IMR-90 (cell line): ENCODE measurements at regions not wholly inside any gene's neighbourhood (a gene's known extent, or its start where the extent isn't known, plus 50 kb on each side); places are given as distances from the start of the nearest gene placed in this dataset.

Experiments used
- ATAC-seq: fragments of 200-7000 bp; cut with Tn5 transposase; 2 replicates; pipeline ENCODE4 v1.9.1; 2020; ENCODE audit warnings: low read depth, mild to moderate bottlenecking, moderate library complexity
- BruUV-seq: library from RNA; stranded (reverse); fragments of 400-500 nt; replicated peaks from 2 replicates; lab custom pipeline; 2021; lab: Mats Ljungman, UMichigan
- CTCF ChIA-PET: fragments of 300-600 bp; formaldehyde crosslinking; extraction: SDS; loops from one replicate; lab custom pipeline; 2021; ENCODE audit warnings: antibody characterized with exemption; lab: Yijun Ruan, JAX
- POLR2A ChIA-PET: fragments of 300-600 bp; sonication (Branson Sonifier 250); formaldehyde crosslinking; loops from one replicate; lab custom pipeline; 2022; ENCODE audit warnings: antibody characterized with exemption; ENCODE audit not compliant: unreplicated experiment; lab: Charles Lee
- DNase-seq: peaks from one replicate; pipeline ENCODE4 v3.0.0; 2013
- H2AFZ ChIP-seq: replicated peaks from 2 replicates; pipeline ENCODE3; 2013; ENCODE audit warnings: low read length, mild to moderate bottlenecking; ENCODE audit not compliant: poor library complexity
- H2AK5ac ChIP-seq: 2 replicates; pipeline ENCODE4 v1.6.1; 2013; ENCODE audit warnings: low read depth, low read length, inconsistent platforms
- H2AK9ac ChIP-seq: replicated peaks from 2 replicates; pipeline ENCODE3; 2013; ENCODE audit warnings: mild to moderate bottlenecking, low read depth, low read length, moderate library complexity; ENCODE audit not compliant: poor library complexity
- H2BK120ac ChIP-seq: 2 replicates; pipeline ENCODE4 v1.6.1; 2013; ENCODE audit warnings: low read depth, low read length, inconsistent platforms
- H2BK15ac ChIP-seq: 3 replicates; pipeline ENCODE4 v1.6.1; 2013; ENCODE audit warnings: low read depth, low read length, inconsistent platforms
- H2BK20ac ChIP-seq: 2 replicates; pipeline ENCODE4 v1.6.1; 2013; ENCODE audit warnings: low read depth, mild to moderate bottlenecking, inconsistent platforms, low read length, moderate library complexity
- H2BK5ac ChIP-seq: 2 replicates; pipeline ENCODE4 v1.6.1; 2013; ENCODE audit warnings: mild to moderate bottlenecking, low read depth, low read length, inconsistent platforms; ENCODE audit not compliant: poor library complexity, severe bottlenecking
- H3K14ac ChIP-seq: replicated peaks from 2 replicates; pipeline ENCODE4 v1.6.1; 2013; ENCODE audit warnings: low read depth, low read length, inconsistent platforms
- H3K18ac ChIP-seq: 2 replicates; pipeline ENCODE4 v1.6.1; 2013; ENCODE audit warnings: low read depth, low read length, control low read depth
- H3K23ac ChIP-seq: 2 replicates; pipeline ENCODE4 v1.6.1; 2013; ENCODE audit warnings: low read depth, low read length, inconsistent platforms
- H3K27ac ChIP-seq: 2 replicates; pipeline ENCODE4 v1.5.1; 2013; ENCODE audit warnings: mild to moderate bottlenecking, control low read depth, low read length; ENCODE audit not compliant: insufficient read depth
- H3K27me3 ChIP-seq: 2 replicates; pipeline ENCODE4 v1.6.1; 2013; ENCODE audit warnings: low read length; ENCODE audit not compliant: control insufficient read depth, insufficient read depth
- H3K36me3 ChIP-seq: 2 replicates; pipeline ENCODE4 v1.6.1; 2013; ENCODE audit warnings: low read length, mixed read lengths; ENCODE audit not compliant: control insufficient read depth, insufficient read depth
- H3K4ac ChIP-seq: 2 replicates; pipeline ENCODE4 v1.6.1; 2013; ENCODE audit warnings: low read depth, low read length, inconsistent platforms
- H3K4me1 ChIP-seq: 2 replicates; pipeline ENCODE4 v1.6.1; 2013; ENCODE audit warnings: low read length, mixed read lengths; ENCODE audit not compliant: control insufficient read depth, insufficient read depth
- H3K4me2 ChIP-seq: 2 replicates; pipeline ENCODE4 v1.6.1; 2013; ENCODE audit warnings: low read depth, mild to moderate bottlenecking, control low read depth, low read length, moderate library complexity
- H3K4me3 ChIP-seq: 2 replicates; pipeline ENCODE4 v1.5.1; 2013; ENCODE audit warnings: low read depth, mild to moderate bottlenecking, control low read depth, low read length, moderate library complexity; ENCODE audit not compliant: insufficient read depth
- H3K56ac ChIP-seq: 2 replicates; pipeline ENCODE4 v1.6.1; 2013; ENCODE audit warnings: low read length, inconsistent platforms; ENCODE audit not compliant: insufficient read depth; ENCODE audit errors: extremely low read depth
- H3K79me1 ChIP-seq, 2 experiments: 2 replicates each; pipeline ENCODE4 v1.6.1; 2013; ENCODE audit warnings: low read length in 2 of 2, inconsistent platforms in 1 of 2, low read depth in 1 of 2
- H3K9ac ChIP-seq: 2 replicates; pipeline ENCODE4 v1.6.1; 2013; ENCODE audit warnings: low read depth, low read length, control low read depth
- H3K9me1 ChIP-seq: 2 replicates; pipeline ENCODE4 v1.6.1; 2013; ENCODE audit warnings: low read length, inconsistent platforms; ENCODE audit not compliant: insufficient read depth
- H3K9me3 ChIP-seq: 2 replicates; pipeline ENCODE4 v1.6.1; 2013; ENCODE audit warnings: low read length; ENCODE audit not compliant: control insufficient read depth, insufficient read depth
- H4K20me1 ChIP-seq: 2 replicates; pipeline ENCODE4 v1.6.1; 2013; ENCODE audit warnings: low read length, inconsistent platforms; ENCODE audit not compliant: insufficient read depth
- H4K5ac ChIP-seq: 2 replicates; pipeline ENCODE4 v1.6.1; 2013; ENCODE audit warnings: mild to moderate bottlenecking, low read depth, low read length, control low read depth
- H4K8ac ChIP-seq, 2 experiments: 2 replicates each; pipeline ENCODE4 v1.6.1; 2013; ENCODE audit warnings: low read depth in 2 of 2, low read length in 2 of 2, control low read depth in 1 of 2, inconsistent platforms in 1 of 2
- H4K91ac ChIP-seq: 2 replicates; pipeline ENCODE4 v1.6.1; 2013; ENCODE audit warnings: low read depth, low read length, inconsistent platforms; ENCODE audit not compliant: insufficient read depth
- BHLHE40 ChIP-seq: fragments of 150-350 bp; IDR thresholded peaks from 2 replicates; pipeline ENCODE4 v1.6.1; 2016; ENCODE audit warnings: mild to moderate bottlenecking, low read depth, low read length
- CHD1 ChIP-seq: IDR thresholded peaks from 2 replicates; pipeline ENCODE4 v1.6.1; 2012; ENCODE audit warnings: low read depth, low read length, improper control_type of control experiment
- FOS ChIP-seq: fragments of 150-350 bp; IDR thresholded peaks from 2 replicates; pipeline ENCODE4 v1.6.1; 2016; ENCODE audit warnings: low read depth, low read length
- MAFK ChIP-seq: IDR thresholded peaks from 2 replicates; pipeline ENCODE4 v1.6.1; 2012; ENCODE audit warnings: low read depth, low read length, improper control_type of control experiment
- MAZ ChIP-seq: IDR thresholded peaks from 2 replicates; pipeline ENCODE4 v1.6.1; 2012; ENCODE audit warnings: low read depth, mild to moderate bottlenecking, low read length, improper control_type of control experiment, moderate library complexity, borderline replicate concordance
- MXI1 ChIP-seq: IDR thresholded peaks from 2 replicates; pipeline ENCODE4 v1.6.1; 2012; ENCODE audit warnings: low read depth, mild to moderate bottlenecking, low read length, moderate library complexity, borderline replicate concordance
- NFE2L2 ChIP-seq: fragments of 150-350 bp; IDR thresholded peaks from 2 replicates; pipeline ENCODE4 v1.6.1; 2016; ENCODE audit warnings: low read depth, mild to moderate bottlenecking, low read length
- RAD21 ChIP-seq: IDR thresholded peaks from 2 replicates; pipeline ENCODE4 v1.6.1; 2012; ENCODE audit warnings: low read length, improper control_type of control experiment
- RCOR1 ChIP-seq: IDR thresholded peaks from 2 replicates; pipeline ENCODE4 v1.6.1; 2012; ENCODE audit warnings: mild to moderate bottlenecking, low read length, improper control_type of control experiment; ENCODE audit not compliant: insufficient replicate concordance
- WGBS, 2 experiments: methylation state at CpG; one replicate each; pipeline versions ENCODE4 v1.1.5 to v1.1.7; 2013; ENCODE audit warnings: missing lambda C conversion rate in 2 of 2; ENCODE audit not compliant: insufficient read length in 1 of 2; ENCODE audit errors: extremely low coverage in 2 of 2; 5-methylcytosine and 5-hydroxymethylcytosine counted together
- dilution Hi-C: fragments of 300-500 bp; cut with HindIII; formaldehyde crosslinking; loops from one replicate; pipeline ENCODE4 v1.14.3; 2018; ENCODE audit warnings: low sequenced_read_pairs; ENCODE audit not compliant: unreplicated experiment
- in situ Hi-C: fragments of 300-500 bp; cut with MboI; formaldehyde crosslinking; loops from 3 replicates; pipeline ENCODE4 v1.14.3; 2019; ENCODE audit warnings: low sequenced_read_pairs, inconsistent platforms, mixed read lengths
- intact Hi-C: fragments of 100-400 bp; cut with micrococcal nuclease; formaldehyde crosslinking; loops from 2 replicates; pipeline ENCODE4 v1.10.0; 2022
- TF ChIP-seq, protein P1 (sequence below): fragments of 150-350 bp; IDR thresholded peaks from 2 replicates; pipeline ENCODE4 v1.6.1; 2016; ENCODE audit warnings: low read depth, mild to moderate bottlenecking, low read length, moderate library complexity, borderline replicate concordance

DNA sequence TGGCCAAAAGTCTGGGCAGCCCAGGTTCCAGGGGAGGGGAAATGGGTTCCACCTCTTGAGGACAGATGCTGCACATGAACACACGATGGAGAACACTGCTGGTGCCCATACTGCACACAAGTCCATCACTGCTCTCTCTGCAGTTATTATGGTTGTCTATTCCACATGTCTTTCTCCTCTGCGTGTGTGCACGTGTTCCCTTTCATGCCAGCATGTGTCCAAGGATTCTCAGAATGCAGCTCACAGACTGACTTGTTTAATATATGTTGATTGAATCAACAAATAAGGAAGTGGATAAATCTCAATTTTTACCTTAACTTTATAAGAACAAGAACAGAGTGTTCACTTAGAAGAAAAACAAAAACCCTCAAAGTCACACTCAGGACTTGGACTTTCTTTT, 158.9 kb downstream of the FNDC1 start:
- Histone ChIP-seq H2BK120ac (no peak overlapping the region), H4K20me1 (no peaks in the 10 kb centered on the region), H3K27ac (no peak overlapping the region), H3K79me1 (no peaks in the 10 kb centered on the region), H3K9ac (no peak overlapping the region), H4K5ac (no peak overlapping the region), H2BK15ac (no peak overlapping the region), H3K56ac (no peak overlapping the region), H2AK5ac (no peak overlapping the region), H3K23ac (no peak overlapping the region), H2AK9ac (no peak overlapping the region), H3K14ac (no peak overlapping the region), H3K4me3 (no peak overlapping the region), H3K4me2 (no peak overlapping the region), H2BK5ac (no peak overlapping the region), H3K4me1 (no peaks in the 10 kb centered on the region), H2AFZ (no peak overlapping the region), H3K27me3 (no peaks in the 10 kb centered on the region), H2BK20ac (no peak overlapping the region), H3K36me3 (no peaks in the 10 kb centered on the region), H4K91ac (no peak overlapping the region), H3K9me3 (no peaks in the 10 kb centered on the region), H3K9me1 (no peaks in the 10 kb centered on the region), H3K4ac (no peak overlapping the region), H3K18ac (no peak overlapping the region), H4K8ac (no peak overlapping the region)
- POLR2A ChIA-PET = no interaction called here
- in situ Hi-C loops (no loop called here), dilution Hi-C loops (no loop called here), intact Hi-C loops (no loop called here)
- ATAC-seq (no peak), DNase-seq (no peak)
- WGBS, 2 experiments = no CpG with 5 or more reads among the region's 3 CpGs
- TF ChIP-seq MAFK (no peak), CHD1 (no peak), NFE2L2 (no peak), MXI1 (no peak), BHLHE40 (no peak), RAD21 (no peak), FOS (no peak), MAZ (no peak), RCOR1 (no peak)
- TF ChIP-seq, protein P1, sequence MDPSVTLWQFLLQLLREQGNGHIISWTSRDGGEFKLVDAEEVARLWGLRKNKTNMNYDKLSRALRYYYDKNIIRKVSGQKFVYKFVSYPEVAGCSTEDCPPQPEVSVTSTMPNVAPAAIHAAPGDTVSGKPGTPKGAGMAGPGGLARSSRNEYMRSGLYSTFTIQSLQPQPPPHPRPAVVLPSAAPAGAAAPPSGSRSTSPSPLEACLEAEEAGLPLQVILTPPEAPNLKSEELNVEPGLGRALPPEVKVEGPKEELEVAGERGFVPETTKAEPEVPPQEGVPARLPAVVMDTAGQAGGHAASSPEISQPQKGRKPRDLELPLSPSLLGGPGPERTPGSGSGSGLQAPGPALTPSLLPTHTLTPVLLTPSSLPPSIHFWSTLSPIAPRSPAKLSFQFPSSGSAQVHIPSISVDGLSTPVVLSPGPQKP = no peak
- CTCF ChIA-PET = no interaction called here
- BruUV-seq = no TSS peak
